H9 (cell line): ENCODE measurements at regions not wholly inside any gene's neighbourhood (a gene's known extent, or its start where the extent isn't known, plus 50 kb on each side); places are given as distances from the start of the nearest gene placed in this dataset.

Experiments
- DNase-seq: peaks from one replicate; pipeline ENCODE4 v3.0.0-alpha.2; 2017
- H2AFZ ChIP-seq: one replicate; pipeline ENCODE4 v1.6.1; 2013; ENCODE audit warnings: mild to moderate bottlenecking, low read length, control low read depth, moderate library complexity
- H2AK5ac ChIP-seq: 2 replicates; pipeline ENCODE4 v1.6.1; 2013; ENCODE audit warnings: low read length, control low read depth, mixed read lengths; ENCODE audit not compliant: insufficient read length
- H2BK120ac ChIP-seq: one replicate; pipeline ENCODE4 v1.6.1; 2013; ENCODE audit warnings: low read depth, mild to moderate bottlenecking, low read length, control low read depth, inconsistent platforms; ENCODE audit not compliant: poor library complexity, severe bottlenecking
- H2BK12ac ChIP-seq: 2 replicates; pipeline ENCODE4 v1.6.1; 2013; ENCODE audit warnings: low read length, control low read depth, mixed read lengths, low read depth; ENCODE audit not compliant: insufficient read length
- H2BK15ac ChIP-seq: 2 replicates; pipeline ENCODE4 v1.6.1; 2013; ENCODE audit warnings: low read depth, low read length, control low read depth
- H2BK20ac ChIP-seq: one replicate; pipeline ENCODE4 v1.6.1; 2013; ENCODE audit warnings: low read depth, mild to moderate bottlenecking, low read length, control low read depth, inconsistent platforms; ENCODE audit not compliant: poor library complexity, severe bottlenecking
- H2BK5ac ChIP-seq: 2 replicates; pipeline ENCODE4 v1.6.1; 2013; ENCODE audit warnings: low read length, control low read depth, mixed read lengths; ENCODE audit not compliant: insufficient read length
- H3K14ac ChIP-seq: 2 replicates; pipeline ENCODE4 v1.6.1; 2013; ENCODE audit warnings: low read length, control low read depth; ENCODE audit not compliant: insufficient read depth
- H3K18ac ChIP-seq: 2 replicates; pipeline ENCODE4 v1.6.1; 2013; ENCODE audit warnings: low read depth, mild to moderate bottlenecking, mixed read lengths, low read length, control low read depth; ENCODE audit not compliant: insufficient read length
- H3K23ac ChIP-seq: 2 replicates; pipeline ENCODE4 v1.6.1; 2013; ENCODE audit warnings: low read length, control low read depth, mixed read lengths, low read depth; ENCODE audit not compliant: insufficient read length
- H3K23me2 ChIP-seq: 2 replicates; pipeline ENCODE4 v1.6.1; 2013; ENCODE audit warnings: low read depth, mild to moderate bottlenecking, mixed read lengths, low read length, control low read depth; ENCODE audit not compliant: insufficient read length, poor library complexity, severe bottlenecking
- H3K27ac ChIP-seq: 2 replicates; pipeline ENCODE4 v1.5.1; 2013; ENCODE audit warnings: low read length, control low read depth, mixed read lengths, low read depth; ENCODE audit not compliant: insufficient read length
- H3K27me3 ChIP-seq: 2 replicates; pipeline ENCODE4 v1.6.1; 2013; ENCODE audit warnings: low read length, control low read depth, inconsistent platforms; ENCODE audit not compliant: insufficient read depth
- H3K4ac ChIP-seq: 2 replicates; pipeline ENCODE4 v1.6.1; 2013; ENCODE audit warnings: low read depth, mild to moderate bottlenecking, control low read depth, inconsistent platforms, low read length, moderate library complexity
- H3K4me1 ChIP-seq: 2 replicates; pipeline ENCODE4 v1.6.1; 2013; ENCODE audit warnings: low read length, control low read depth, inconsistent platforms; ENCODE audit not compliant: insufficient read depth
- H3K4me2 ChIP-seq: 2 replicates; pipeline ENCODE4 v1.6.1; 2013; ENCODE audit warnings: low read length, control low read depth, mixed read lengths; ENCODE audit not compliant: insufficient read length, insufficient read depth
- H3K56ac ChIP-seq: 2 replicates; pipeline ENCODE4 v1.6.1; 2013; ENCODE audit warnings: low read depth, mild to moderate bottlenecking, mixed read lengths, low read length, control low read depth; ENCODE audit not compliant: insufficient read length
- H3K79me1 ChIP-seq: 2 replicates; pipeline ENCODE4 v1.6.1; 2013; ENCODE audit warnings: low read depth, mild to moderate bottlenecking, moderate library complexity, low read length, control low read depth, inconsistent platforms; ENCODE audit not compliant: insufficient read depth, poor library complexity, severe bottlenecking
- H3K79me2 ChIP-seq: 2 replicates; pipeline ENCODE4 v1.6.1; 2013; ENCODE audit warnings: low read length, control low read depth, inconsistent platforms; ENCODE audit not compliant: insufficient read depth
- H3K9ac ChIP-seq: 2 replicates; pipeline ENCODE4 v1.6.1; 2013; ENCODE audit warnings: low read length, control low read depth, mixed read lengths; ENCODE audit not compliant: insufficient read length; ENCODE audit errors: extremely low read depth
- H3K9me3 ChIP-seq: one replicate; pipeline ENCODE4 v1.6.1; 2013; ENCODE audit warnings: low read depth, low read length, inconsistent platforms; ENCODE audit not compliant: control insufficient read depth
- H3T11ph ChIP-seq: one replicate; pipeline ENCODE4 v1.6.1; 2013; ENCODE audit warnings: mild to moderate bottlenecking, low read length, control low read depth, inconsistent platforms
- H4K20me1 ChIP-seq: one replicate; pipeline ENCODE4 v1.6.1; 2013; ENCODE audit not compliant: control insufficient read depth, insufficient read length, insufficient read depth
- H4K5ac ChIP-seq: 2 replicates; pipeline ENCODE4 v1.6.1; 2013; ENCODE audit warnings: low read depth, mild to moderate bottlenecking, mixed read lengths, low read length, control low read depth; ENCODE audit not compliant: insufficient read length
- H4K8ac ChIP-seq: replicated peaks from 2 replicates; pipeline ENCODE4 v1.6.1; 2013; ENCODE audit warnings: low read length, control low read depth, mixed read lengths, low read depth; ENCODE audit not compliant: insufficient read length
- H4K91ac ChIP-seq: 2 replicates; pipeline ENCODE4 v1.6.1; 2013; ENCODE audit warnings: low read depth, mild to moderate bottlenecking, moderate library complexity, mixed read lengths, low read length, control low read depth; ENCODE audit not compliant: insufficient read length
- H3K27ac Mint-ChIP-seq, 3 experiments: 2 replicates in 2 of 3; 3 replicates in 1 of 3; pipeline ENCODE4 v1.8.0; 2020 to 2021; ENCODE audit warnings: mixed read lengths in 3 of 3, mild to moderate bottlenecking in 1 of 3, moderate library complexity in 1 of 3
- H3K27me3 Mint-ChIP-seq: 2 replicates; pipeline ENCODE4 v1.8.0; 2021; ENCODE audit warnings: low read depth, mild to moderate bottlenecking, moderate library complexity, mixed read lengths
- H3K36me3 Mint-ChIP-seq, 3 experiments: 2 replicates in 2 of 3; 3 replicates in 1 of 3; pipeline ENCODE4 v1.8.0; 2020 to 2021; ENCODE audit warnings: low read depth in 3 of 3, mixed read lengths in 3 of 3; ENCODE audit not compliant: insufficient read depth in 1 of 3
- H3K4me1 Mint-ChIP-seq, 2 experiments: 2 replicates each; pipeline ENCODE4 v1.8.0; 2020; ENCODE audit warnings: mixed read lengths in 2 of 2
- H3K4me3 Mint-ChIP-seq, 2 experiments: 2 replicates in 1 of 2; 3 replicates in 1 of 2; pipeline ENCODE4 v1.8.0; 2020 to 2021; ENCODE audit warnings: mild to moderate bottlenecking in 2 of 2, mixed read lengths in 2 of 2, moderate library complexity in 1 of 2
- H3K9me3 Mint-ChIP-seq, 2 experiments: 2 replicates in 1 of 2; 3 replicates in 1 of 2; pipeline ENCODE4 v1.8.0; 2020; ENCODE audit warnings: mild to moderate bottlenecking in 2 of 2, mixed read lengths in 2 of 2, moderate library complexity in 1 of 2
- CTCF ChIP-seq: fragments of 200-600 bp; sonication (generic); conservative IDR thresholded peaks from 3 replicates; pipeline ENCODE4 v1.8.0; 2021; ENCODE audit warnings: antibody characterized with exemption, mild to moderate bottlenecking

DNA sequence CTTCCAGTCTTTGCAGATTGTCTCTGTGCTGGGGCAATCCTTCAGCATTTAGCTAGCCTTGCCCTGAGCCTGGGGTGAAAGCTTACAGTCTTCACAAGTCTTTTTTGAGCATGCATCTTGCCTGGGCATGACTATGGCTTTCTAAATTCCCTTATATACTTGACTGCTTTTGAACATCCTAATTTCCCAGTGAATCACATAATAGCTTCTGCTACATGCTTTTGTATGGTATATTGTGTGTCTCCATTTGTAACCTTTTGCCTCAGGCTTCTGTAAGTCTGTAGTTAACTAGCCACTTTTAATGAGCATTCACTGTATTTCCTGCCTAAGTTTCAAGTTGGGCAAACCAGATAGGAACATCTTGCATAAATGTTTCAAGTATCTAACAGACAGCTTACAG is 76.8 kb downstream of the CHCHD4 start:
- no peaks in the 10 kb centered on the region for H4K20me1 ChIP-seq
- no peak overlapping the region for H3K23ac ChIP-seq
- no peak overlapping the region for H2AFZ ChIP-seq
- no peaks in the 10 kb centered on the region for H3K9me3 ChIP-seq
- H2AK5ac ChIP-seq = no peak overlapping the region
- no peak overlapping the region for H3T11ph ChIP-seq
- no peaks in the 10 kb centered on the region for H3K27me3 ChIP-seq
- TF ChIP-seq CTCF = no peak
- no peak overlapping the region for H3K4ac ChIP-seq
- H2BK5ac ChIP-seq = no peak overlapping the region
- no peak overlapping the region for H3K27ac Mint-ChIP-seq
- no peak overlapping the region for H3K27ac ChIP-seq
- H3K4me1 ChIP-seq = no peaks in the 10 kb centered on the region
- H4K8ac ChIP-seq = no peak overlapping the region
- no peak overlapping the region for H4K5ac ChIP-seq
- no peak overlapping the region for H2BK120ac ChIP-seq
- H3K9ac ChIP-seq = no peak overlapping the region
- H3K4me1 Mint-ChIP-seq = peaks cover 2 to 11% of the 10 kb centered on the region in 2 experiments; a peak in 3 of 4 replicates
- H3K56ac ChIP-seq = no peak overlapping the region
- no peak overlapping the region for H3K18ac ChIP-seq
- no peaks in the 10 kb centered on the region for H3K79me1 ChIP-seq
- no peaks in the 10 kb centered on the region for H3K79me2 ChIP-seq
- H3K36me3 Mint-ChIP-seq = no peaks in the 10 kb centered on the region
- H3K23me2 ChIP-seq = no peaks in the 10 kb centered on the region
- H4K91ac ChIP-seq = no peak overlapping the region
- H3K27me3 Mint-ChIP-seq = peaks cover 9% of the 10 kb centered on the region
- no peak overlapping the region for H2BK12ac ChIP-seq
- no peak overlapping the region for H3K14ac ChIP-seq
- peaks cover 4 to 35% of the 10 kb centered on the region in 2 experiments; a peak in 2 of 5 replicates for H3K9me3 Mint-ChIP-seq
- DNase-seq = no peak
- H3K4me2 ChIP-seq = no peak overlapping the region
- H3K4me3 Mint-ChIP-seq = no peak overlapping the region
- H2BK20ac ChIP-seq = no peak overlapping the region
- no peak overlapping the region for H2BK15ac ChIP-seq
